CD4-positive, CD25-positive, alpha-beta regulatory T cell (primary cell): ENCODE measurements at regions not wholly inside any gene's neighbourhood (a gene's known extent, or its start where the extent isn't known, plus 50 kb on each side); places are given as distances from the start of the nearest gene placed in this dataset.
"Not testable (repeated sequence)": the region's sequence is repeated elsewhere in the genome, so short reads cannot be mapped to it uniquely, and the experiment has no call there.

Experiments
- ATAC-seq, 2 donors: fragments of 150-1000 bp; cut with Tn5 transposase; one replicate each; pipeline ENCODE4 v1.10.0; 2021; ENCODE audit warnings: low read depth in 2 of 2, moderate number of reproducible peaks in 2 of 2, moderate library complexity in 1 of 2
- DNase-seq, 3 donors: peaks; one replicate each; pipeline versions ENCODE4 v3.0.0 to v3.0.0-alpha.2; 2012 to 2022; ENCODE audit warnings: mixed read lengths in 1 of 3
- H3K27ac ChIP-seq: one replicate; pipeline ENCODE4 v1.7.0; 2013; ENCODE audit warnings: mild to moderate bottlenecking, low read length; ENCODE audit not compliant: insufficient read depth, poor library complexity, severe bottlenecking
- H3K27me3 ChIP-seq: one replicate; pipeline ENCODE4 v1.7.0; 2013; ENCODE audit warnings: low read length; ENCODE audit not compliant: control insufficient read depth, insufficient read depth
- H3K36me3 ChIP-seq: one replicate; pipeline ENCODE4 v1.7.0; 2013; ENCODE audit warnings: mild to moderate bottlenecking, low read length, moderate library complexity; ENCODE audit not compliant: control insufficient read depth, insufficient read depth
- H3K4me1 ChIP-seq: 2 replicates; pipeline ENCODE4 v1.7.0; 2013; ENCODE audit warnings: mild to moderate bottlenecking, low read length; ENCODE audit not compliant: insufficient read depth, control insufficient read depth, poor library complexity, severe bottlenecking
- H3K4me3 ChIP-seq: one replicate; pipeline ENCODE4 v1.7.0; 2013; ENCODE audit warnings: low read depth, mild to moderate bottlenecking, low read length, moderate library complexity
- H3K9me3 ChIP-seq, 2 experiments: 1 replicate in 1 of 2; 2 replicates in 1 of 2; pipeline ENCODE4 v1.7.0; 2013; ENCODE audit warnings: low read length in 2 of 2, mild to moderate bottlenecking in 1 of 2, moderate library complexity in 1 of 2; ENCODE audit not compliant: control insufficient read depth in 2 of 2
- H3K27ac Mint-ChIP-seq, 3 donors: one replicate each; pipeline ENCODE4 v1.8.0; 2020 to 2022; ENCODE audit warnings: mild to moderate bottlenecking in 3 of 3, mixed read lengths in 3 of 3, moderate library complexity in 2 of 3
- H3K27me3 Mint-ChIP-seq: one replicate; pipeline ENCODE4 v1.8.0; 2022; ENCODE audit warnings: mild to moderate bottlenecking, mixed read lengths
- H3K36me3 Mint-ChIP-seq: one replicate; pipeline ENCODE4 v1.8.0; 2020; ENCODE audit warnings: mixed read lengths
- H3K4me1 Mint-ChIP-seq, 4 donors: one replicate each; pipeline ENCODE4 v1.8.0; 2020 to 2022; ENCODE audit warnings: mixed read lengths in 4 of 4, mild to moderate bottlenecking in 1 of 4
- H3K4me3 Mint-ChIP-seq, 4 donors: one replicate each; pipeline ENCODE4 v1.8.0; 2020 to 2022; ENCODE audit warnings: mild to moderate bottlenecking in 4 of 4, mixed read lengths in 4 of 4, moderate library complexity in 3 of 4
- H3K9me3 Mint-ChIP-seq, 7 donors: one replicate each; pipeline ENCODE4 v1.8.0; 2020 to 2022; ENCODE audit warnings: mixed read lengths in 7 of 7, mild to moderate bottlenecking in 3 of 7, moderate library complexity in 2 of 7

- Histone ChIP-seq H3K27ac (no peak overlapping the region), H3K4me3 (no peak overlapping the region), H3K36me3 (no peaks in the 10 kb centered on the region), H3K9me3 (no peaks in the 10 kb centered on the region), H3K27me3 (no peaks in the 10 kb centered on the region), H3K4me1 (no peaks in the 10 kb centered on the region)
- Mint-ChIP-seq H3K9me3 (peaks cover 0 to 3% (median 0%) of the 10 kb centered on the region in 7 donors), H3K4me1 (no peaks in the 10 kb centered on the region), H3K36me3 (no peaks in the 10 kb centered on the region), H3K27me3 (no peaks in the 10 kb centered on the region), H3K4me3 (no peak overlapping the region), H3K27ac (no peak overlapping the region)
- no peak for ATAC-seq
- no peak for DNase-seq
These were observed 336.3 kb downstream of the BMP4 start for GRCh38 chr14:53620317-53620716.

GRCh38 chr14:53619691-53620231 is 336.9 kb downstream of the BMP4 start:
- Histone ChIP-seq H3K27ac (no peak overlapping the region), H3K4me3 (no peak overlapping the region), H3K9me3 (no peaks in the 10 kb centered on the region), H3K36me3 (no peaks in the 10 kb centered on the region), H3K27me3 (no peaks in the 10 kb centered on the region), H3K4me1 (no peaks in the 10 kb centered on the region)
- Mint-ChIP-seq H3K4me3 (peak overlapping the region in 1 of 4 donors; percentile 40), H3K9me3 (peaks cover 0 to 3% (median 0%) of the 10 kb centered on the region in 7 donors), H3K27ac (no peak overlapping the region), H3K36me3 (no peaks in the 10 kb centered on the region), H3K27me3 (no peaks in the 10 kb centered on the region), H3K4me1 (no peaks in the 10 kb centered on the region)
- ATAC-seq: no peak
- DNase-seq: no peak

DNA sequence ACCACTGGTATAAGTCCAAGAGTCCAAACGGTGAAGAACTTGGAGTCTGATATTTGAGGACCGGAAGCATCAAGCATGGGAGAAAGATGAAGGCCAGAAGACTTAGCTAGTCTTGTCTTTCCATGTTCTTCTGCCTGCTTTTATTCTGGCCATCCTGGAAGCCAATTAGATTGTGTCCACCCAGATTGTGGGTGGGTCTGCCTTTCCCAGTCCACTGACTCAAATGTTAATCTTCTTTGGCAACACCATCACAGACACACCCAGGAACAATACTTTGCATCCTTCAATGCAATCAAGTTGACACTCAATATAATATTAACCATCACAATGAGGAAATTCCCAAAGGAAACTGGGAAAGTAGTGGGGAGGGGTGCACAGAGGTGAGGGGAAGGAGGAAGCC is 340.1 kb downstream of the BMP4 start:
- H3K27ac ChIP-seq, H3K4me1 Mint-ChIP-seq, DNase-seq, H3K36me3 ChIP-seq, H3K27me3 Mint-ChIP-seq, ATAC-seq, H3K27me3 ChIP-seq, H3K36me3 Mint-ChIP-seq, H3K4me3 ChIP-seq, H3K4me3 Mint-ChIP-seq, H3K4me1 ChIP-seq, H3K9me3 Mint-ChIP-seq, H3K27ac Mint-ChIP-seq, H3K9me3 ChIP-seq: not testable (repeated sequence)

DNA sequence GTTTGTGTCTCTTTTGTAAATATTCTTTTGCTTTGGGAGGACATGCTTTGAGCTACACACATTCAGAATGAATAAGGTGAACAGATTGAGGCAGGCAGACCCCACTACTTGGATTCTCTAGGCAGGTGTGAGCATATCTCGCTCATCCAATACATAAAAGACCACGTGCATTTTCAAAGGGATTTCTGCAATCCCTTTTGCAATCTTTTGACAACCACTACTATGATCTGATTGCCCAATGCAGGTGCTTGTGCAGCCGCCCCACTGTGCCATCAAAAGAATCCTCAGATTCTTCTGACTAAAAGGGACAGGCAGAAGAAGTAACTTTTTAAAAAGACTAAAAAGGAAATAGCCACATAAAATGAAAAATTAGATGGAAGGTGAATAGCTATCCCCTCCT is 341.4 kb downstream of the BMP4 start:
- Mint-ChIP-seq H3K4me3 (no peak overlapping the region), H3K9me3 (peaks cover 0 to 6% (median 3%) of the 10 kb centered on the region in 7 donors), H3K4me1 (no peaks in the 10 kb centered on the region), H3K27me3 (no peaks in the 10 kb centered on the region), H3K36me3 (no peaks in the 10 kb centered on the region), H3K27ac (no peak overlapping the region)
- Histone ChIP-seq H3K27me3 (no peaks in the 10 kb centered on the region), H3K4me3 (no peak overlapping the region), H3K9me3 (no peaks in the 10 kb centered on the region), H3K4me1 (no peaks in the 10 kb centered on the region), H3K36me3 (no peaks in the 10 kb centered on the region), H3K27ac (no peak overlapping the region)
- DNase-seq (no peak), ATAC-seq (no peak)

- no peak overlapping the region for H3K4me3 Mint-ChIP-seq
These were observed 343.0 kb downstream of the BMP4 start for GRCh38 chr14:53613404-53614253.

GRCh38 chr14:53610947-53611346 is 345.7 kb downstream of the BMP4 start:
- H3K36me3 ChIP-seq: no peaks in the 10 kb centered on the region
- no peak overlapping the region for H3K27ac ChIP-seq
- H3K4me3 ChIP-seq: no peak overlapping the region
- Mint-ChIP-seq H3K9me3 (peaks cover 0 to 5% (median 3%) of the 10 kb centered on the region in 7 donors), H3K27ac (peak overlapping the region in 1 of 3 donors; percentile 70), H3K36me3 (no peaks in the 10 kb centered on the region), H3K4me3 (no peak overlapping the region), H3K4me1 (no peaks in the 10 kb centered on the region), H3K27me3 (no peaks in the 10 kb centered on the region)
- ATAC-seq (no peak), DNase-seq (no peak)
- no peaks in the 10 kb centered on the region for H3K9me3 ChIP-seq
- no peaks in the 10 kb centered on the region for H3K27me3 ChIP-seq
- H3K4me1 ChIP-seq: no peaks in the 10 kb centered on the region

More at GRCh38 chr14:53613404-53614253, 343.0 kb downstream of the BMP4 start:
- no peaks in the 10 kb centered on the region for H3K36me3 ChIP-seq
- no peaks in the 10 kb centered on the region for H3K4me1 Mint-ChIP-seq
- H3K27ac ChIP-seq: no peak overlapping the region
- H3K4me3 ChIP-seq: no peak overlapping the region
- no peaks in the 10 kb centered on the region for H3K27me3 ChIP-seq
- peak overlapping the region in 1 of 3 donors; percentile 43 for H3K27ac Mint-ChIP-seq
- no peaks in the 10 kb centered on the region for H3K36me3 Mint-ChIP-seq
- H3K9me3 Mint-ChIP-seq: peaks cover 0 to 6% (median 3%) of the 10 kb centered on the region in 7 donors
- no peak for DNase-seq
- H3K9me3 ChIP-seq: no peaks in the 10 kb centered on the region
- no peaks in the 10 kb centered on the region for H3K4me1 ChIP-seq
- H3K27me3 Mint-ChIP-seq: no peaks in the 10 kb centered on the region
- peak; percentile 48 to 66 for ATAC-seq

- no peaks in the 10 kb centered on the region for H3K27me3 ChIP-seq
- H3K4me3 Mint-ChIP-seq: no peak overlapping the region
- H3K4me1 Mint-ChIP-seq: no peaks in the 10 kb centered on the region
- no peaks in the 10 kb centered on the region for H3K4me1 ChIP-seq
- H3K4me3 ChIP-seq: no peak overlapping the region
- H3K27ac Mint-ChIP-seq: no peak overlapping the region
- H3K9me3 ChIP-seq: no peaks in the 10 kb centered on the region
- no peaks in the 10 kb centered on the region for H3K36me3 Mint-ChIP-seq
- H3K27ac ChIP-seq: no peak overlapping the region
- peaks cover 0 to 5% (median 3%) of the 10 kb centered on the region in 7 donors for H3K9me3 Mint-ChIP-seq
- H3K27me3 Mint-ChIP-seq: no peaks in the 10 kb centered on the region
- DNase-seq (no peak), ATAC-seq (no peak)
- no peaks in the 10 kb centered on the region for H3K36me3 ChIP-seq
These were observed 347.6 kb downstream of the BMP4 start for GRCh38 chr14:53609009-53609408.

- H3K27me3 Mint-ChIP-seq: no peaks in the 10 kb centered on the region
- Histone ChIP-seq H3K27me3 (no peaks in the 10 kb centered on the region), H3K36me3 (no peaks in the 10 kb centered on the region), H3K4me3 (no peak overlapping the region), H3K9me3 (no peaks in the 10 kb centered on the region), H3K4me1 (no peaks in the 10 kb centered on the region), H3K27ac (no peak overlapping the region)
- ATAC-seq: peak in 1 of 2 donors; percentile 34
- no peaks in the 10 kb centered on the region for H3K36me3 Mint-ChIP-seq
- peaks cover 0 to 5% (median 0%) of the 10 kb centered on the region in 7 donors for H3K9me3 Mint-ChIP-seq
- DNase-seq: no peak
- H3K4me3 Mint-ChIP-seq: no peak overlapping the region
- no peaks in the 10 kb centered on the region for H3K4me1 Mint-ChIP-seq
- H3K27ac Mint-ChIP-seq: no peak overlapping the region
These were observed 348.3 kb downstream of the BMP4 start for GRCh38 chr14:53608369-53608768.
